Suprapubic skin (tissue), 4 donors: ENCODE measurements at regions not wholly inside any gene's neighbourhood (a gene's known extent, or its start where the extent isn't known, plus 50 kb on each side); places are given as distances from the start of the nearest gene placed in this dataset.

Source experiments
- POLR2A ChIP-seq, 2 donors: fragments of 450-650 bp; IDR thresholded peaks; one replicate each; pipeline ENCODE4 v1.6.1; 2017; ENCODE audit warnings: antibody characterized with exemption in 2 of 2, mild to moderate bottlenecking in 2 of 2, moderate library complexity in 2 of 2
- POLR2AphosphoS5 ChIP-seq, 3 donors: sonication (generic); formaldehyde crosslinking; IDR thresholded peaks; one replicate each; pipeline ENCODE4 v1.6.1; 2017; ENCODE audit warnings: antibody characterized with exemption in 3 of 3
- TF ChIP-seq, protein P1 (sequence below), 2 donors: fragments of 200-600 bp in 1 of 2; fragments of 450-650 bp in 1 of 2; sonication (generic) in 1 of 2; IDR thresholded peaks; one replicate each; pipeline ENCODE4 v1.5.1; 2016 to 2019; ENCODE audit warnings: antibody characterized with exemption in 2 of 2, mild to moderate bottlenecking in 1 of 2, moderate library complexity in 1 of 2

DNA sequence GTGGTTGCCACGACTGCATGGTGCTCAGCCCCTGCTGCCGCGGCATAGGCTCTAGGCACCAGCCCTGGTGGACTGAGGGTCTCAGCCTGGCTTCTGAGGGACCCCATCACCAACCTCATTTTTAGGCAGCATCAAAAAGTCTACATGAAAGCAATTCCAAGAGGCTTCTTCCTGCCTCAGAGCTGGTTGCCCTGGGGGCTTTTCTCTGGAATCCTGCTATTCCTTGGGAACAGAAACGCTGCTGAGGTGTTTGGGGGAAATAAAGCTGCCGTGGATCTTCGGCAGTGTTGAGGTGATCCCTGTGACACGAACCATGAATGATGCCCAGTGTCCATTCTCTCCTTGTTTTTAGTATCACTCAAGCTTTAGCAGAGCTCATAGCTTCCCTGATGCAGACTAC lies 148.4 kb upstream of the LRFN2 start:
- TF ChIP-seq, protein P1, sequence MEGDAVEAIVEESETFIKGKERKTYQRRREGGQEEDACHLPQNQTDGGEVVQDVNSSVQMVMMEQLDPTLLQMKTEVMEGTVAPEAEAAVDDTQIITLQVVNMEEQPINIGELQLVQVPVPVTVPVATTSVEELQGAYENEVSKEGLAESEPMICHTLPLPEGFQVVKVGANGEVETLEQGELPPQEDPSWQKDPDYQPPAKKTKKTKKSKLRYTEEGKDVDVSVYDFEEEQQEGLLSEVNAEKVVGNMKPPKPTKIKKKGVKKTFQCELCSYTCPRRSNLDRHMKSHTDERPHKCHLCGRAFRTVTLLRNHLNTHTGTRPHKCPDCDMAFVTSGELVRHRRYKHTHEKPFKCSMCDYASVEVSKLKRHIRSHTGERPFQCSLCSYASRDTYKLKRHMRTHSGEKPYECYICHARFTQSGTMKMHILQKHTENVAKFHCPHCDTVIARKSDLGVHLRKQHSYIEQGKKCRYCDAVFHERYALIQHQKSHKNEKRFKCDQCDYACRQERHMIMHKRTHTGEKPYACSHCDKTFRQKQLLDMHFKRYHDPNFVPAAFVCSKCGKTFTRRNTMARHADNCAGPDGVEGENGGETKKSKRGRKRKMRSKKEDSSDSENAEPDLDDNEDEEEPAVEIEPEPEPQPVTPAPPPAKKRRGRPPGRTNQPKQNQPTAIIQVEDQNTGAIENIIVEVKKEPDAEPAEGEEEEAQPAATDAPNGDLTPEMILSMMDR (IDR thresholded peaks at IDR 0.05) = no peak
- TF ChIP-seq POLR2A (IDR thresholded peaks at IDR 0.05) = no peak
- TF ChIP-seq POLR2AphosphoS5 (IDR thresholded peaks at IDR 0.05) = no peak
